HL-60 (cell line): ENCODE measurements at regions not wholly inside any gene's neighbourhood (a gene's known extent, or its start where the extent isn't known, plus 50 kb on each side); places are given as distances from the start of the nearest gene placed in this dataset.

Experiments used
- TF ChIP-seq, protein P1 (sequence below): IDR thresholded peaks from one replicate; pipeline ENCODE4 v1.5.1; 2011; ENCODE audit warnings: low read length, control low read depth, inconsistent platforms; ENCODE audit not compliant: insufficient read depth
- TF ChIP-seq, protein P2 (sequence below): IDR thresholded peaks from 2 replicates; pipeline ENCODE4 v1.6.1; 2012; ENCODE audit warnings: low read depth; ENCODE audit not compliant: insufficient replicate concordance

DNA sequence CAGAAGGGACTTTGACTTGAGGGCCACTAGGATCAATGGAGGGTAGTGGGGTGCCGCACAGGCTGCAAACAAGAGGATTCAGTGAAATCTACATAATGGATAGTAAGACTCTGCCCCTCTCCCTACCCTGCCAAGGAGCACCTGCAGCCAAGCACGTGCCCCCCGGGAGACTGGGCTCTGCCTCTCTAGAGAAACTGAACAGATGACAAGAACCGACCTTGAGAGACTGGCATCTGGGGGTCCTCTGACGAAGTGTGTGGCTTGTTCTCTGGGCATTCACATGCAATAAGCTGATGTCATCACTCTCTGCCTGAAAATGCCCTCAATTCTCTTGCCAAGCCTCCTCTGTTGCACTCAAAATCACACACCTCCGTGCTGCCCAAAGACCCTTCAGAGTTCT is 132.3 kb downstream of the FAM43A start:
- TF ChIP-seq, protein P1, sequence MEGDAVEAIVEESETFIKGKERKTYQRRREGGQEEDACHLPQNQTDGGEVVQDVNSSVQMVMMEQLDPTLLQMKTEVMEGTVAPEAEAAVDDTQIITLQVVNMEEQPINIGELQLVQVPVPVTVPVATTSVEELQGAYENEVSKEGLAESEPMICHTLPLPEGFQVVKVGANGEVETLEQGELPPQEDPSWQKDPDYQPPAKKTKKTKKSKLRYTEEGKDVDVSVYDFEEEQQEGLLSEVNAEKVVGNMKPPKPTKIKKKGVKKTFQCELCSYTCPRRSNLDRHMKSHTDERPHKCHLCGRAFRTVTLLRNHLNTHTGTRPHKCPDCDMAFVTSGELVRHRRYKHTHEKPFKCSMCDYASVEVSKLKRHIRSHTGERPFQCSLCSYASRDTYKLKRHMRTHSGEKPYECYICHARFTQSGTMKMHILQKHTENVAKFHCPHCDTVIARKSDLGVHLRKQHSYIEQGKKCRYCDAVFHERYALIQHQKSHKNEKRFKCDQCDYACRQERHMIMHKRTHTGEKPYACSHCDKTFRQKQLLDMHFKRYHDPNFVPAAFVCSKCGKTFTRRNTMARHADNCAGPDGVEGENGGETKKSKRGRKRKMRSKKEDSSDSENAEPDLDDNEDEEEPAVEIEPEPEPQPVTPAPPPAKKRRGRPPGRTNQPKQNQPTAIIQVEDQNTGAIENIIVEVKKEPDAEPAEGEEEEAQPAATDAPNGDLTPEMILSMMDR = no peak
- TF ChIP-seq, protein P2, sequence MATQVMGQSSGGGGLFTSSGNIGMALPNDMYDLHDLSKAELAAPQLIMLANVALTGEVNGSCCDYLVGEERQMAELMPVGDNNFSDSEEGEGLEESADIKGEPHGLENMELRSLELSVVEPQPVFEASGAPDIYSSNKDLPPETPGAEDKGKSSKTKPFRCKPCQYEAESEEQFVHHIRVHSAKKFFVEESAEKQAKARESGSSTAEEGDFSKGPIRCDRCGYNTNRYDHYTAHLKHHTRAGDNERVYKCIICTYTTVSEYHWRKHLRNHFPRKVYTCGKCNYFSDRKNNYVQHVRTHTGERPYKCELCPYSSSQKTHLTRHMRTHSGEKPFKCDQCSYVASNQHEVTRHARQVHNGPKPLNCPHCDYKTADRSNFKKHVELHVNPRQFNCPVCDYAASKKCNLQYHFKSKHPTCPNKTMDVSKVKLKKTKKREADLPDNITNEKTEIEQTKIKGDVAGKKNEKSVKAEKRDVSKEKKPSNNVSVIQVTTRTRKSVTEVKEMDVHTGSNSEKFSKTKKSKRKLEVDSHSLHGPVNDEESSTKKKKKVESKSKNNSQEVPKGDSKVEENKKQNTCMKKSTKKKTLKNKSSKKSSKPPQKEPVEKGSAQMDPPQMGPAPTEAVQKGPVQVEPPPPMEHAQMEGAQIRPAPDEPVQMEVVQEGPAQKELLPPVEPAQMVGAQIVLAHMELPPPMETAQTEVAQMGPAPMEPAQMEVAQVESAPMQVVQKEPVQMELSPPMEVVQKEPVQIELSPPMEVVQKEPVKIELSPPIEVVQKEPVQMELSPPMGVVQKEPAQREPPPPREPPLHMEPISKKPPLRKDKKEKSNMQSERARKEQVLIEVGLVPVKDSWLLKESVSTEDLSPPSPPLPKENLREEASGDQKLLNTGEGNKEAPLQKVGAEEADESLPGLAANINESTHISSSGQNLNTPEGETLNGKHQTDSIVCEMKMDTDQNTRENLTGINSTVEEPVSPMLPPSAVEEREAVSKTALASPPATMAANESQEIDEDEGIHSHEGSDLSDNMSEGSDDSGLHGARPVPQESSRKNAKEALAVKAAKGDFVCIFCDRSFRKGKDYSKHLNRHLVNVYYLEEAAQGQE = no peak
